Osteoblast (primary cell): ENCODE measurements at regions not wholly inside any gene's neighbourhood (a gene's known extent, or its start where the extent isn't known, plus 50 kb on each side); places are given as distances from the start of the nearest gene placed in this dataset.

Source experiments
- DNase-seq: peaks from one replicate; pipeline ENCODE4 v3.0.0; 2011; ENCODE audit warnings: low spot score, mixed read lengths; ENCODE audit not compliant: insufficient read length; ENCODE audit errors: missing footprints
- H2AFZ ChIP-seq: 2 replicates; pipeline ENCODE4 v1.6.0; 2011; ENCODE audit warnings: mild to moderate bottlenecking, low read length
- H3K27ac ChIP-seq: 2 replicates; pipeline ENCODE4 v1.5.1; 2011; ENCODE audit warnings: mild to moderate bottlenecking, low read depth, low read length, moderate library complexity
- H3K27me3 ChIP-seq: 2 replicates; pipeline ENCODE4 v1.6.0; 2012; ENCODE audit warnings: mild to moderate bottlenecking, control low read depth, inconsistent platforms, low read length, moderate library complexity; ENCODE audit not compliant: insufficient read depth
- H3K36me3 ChIP-seq: 2 replicates; pipeline ENCODE4 v1.5.1; 2011; ENCODE audit warnings: mild to moderate bottlenecking, low read length, control low read depth, moderate library complexity; ENCODE audit not compliant: insufficient read depth
- H3K4me1 ChIP-seq: 2 replicates; pipeline ENCODE4 v1.5.1; 2011; ENCODE audit warnings: mild to moderate bottlenecking, low read length, control low read depth, moderate library complexity; ENCODE audit not compliant: insufficient read depth
- H3K4me2 ChIP-seq: 2 replicates; pipeline ENCODE4 v1.6.0; 2011; ENCODE audit warnings: mild to moderate bottlenecking, low read length; ENCODE audit not compliant: insufficient read depth
- H3K4me3 ChIP-seq: fragments of 200-600 bp; sonication (generic); 3 replicates; pipeline ENCODE4 v1.5.1; 2012; ENCODE audit warnings: mild to moderate bottlenecking, low read length, inconsistent platforms; ENCODE audit not compliant: insufficient read depth
- H3K79me2 ChIP-seq: 2 replicates; pipeline ENCODE4 v1.6.0; 2012; ENCODE audit warnings: mild to moderate bottlenecking, low read length, control low read depth, inconsistent platforms; ENCODE audit not compliant: insufficient read depth
- H3K9me3 ChIP-seq: 2 replicates; pipeline ENCODE4 v1.5.1; 2011; ENCODE audit warnings: low read depth, low read length, control low read depth
- H4K20me1 ChIP-seq: 2 replicates; pipeline ENCODE4 v1.6.0; 2012; ENCODE audit warnings: mild to moderate bottlenecking, low read length, control low read depth; ENCODE audit not compliant: insufficient read depth
- CTCF ChIP-seq: IDR thresholded peaks from 2 replicates; pipeline ENCODE4 v1.5.1; 2011; ENCODE audit warnings: mild to moderate bottlenecking, low read depth, low read length, moderate library complexity; ENCODE audit errors: extremely low read depth

- Histone ChIP-seq H3K27ac (no peak overlapping the region), H3K4me1 (no peaks in the 10 kb centered on the region), H2AFZ (no peak overlapping the region), H4K20me1 (no peaks in the 10 kb centered on the region), H3K4me2 (no peak overlapping the region), H3K36me3 (no peaks in the 10 kb centered on the region), H3K9me3 (no peaks in the 10 kb centered on the region), H3K4me3 (no peak overlapping the region), H3K27me3 (no peaks in the 10 kb centered on the region), H3K79me2 (no peaks in the 10 kb centered on the region)
- no peak for TF ChIP-seq CTCF
- no peak for DNase-seq
Measured at GRCh38 chr10:65779985-65780384, 1145.9 kb upstream of the LRRTM3 start.

GRCh38 chr10:65786279-65786678, 1139.6 kb upstream of the LRRTM3 start:
- Histone ChIP-seq H3K79me2 (no peaks in the 10 kb centered on the region), H3K4me2 (no peak overlapping the region), H3K36me3 (no peaks in the 10 kb centered on the region), H3K4me1 (no peaks in the 10 kb centered on the region), H4K20me1 (no peaks in the 10 kb centered on the region), H2AFZ (no peak overlapping the region), H3K4me3 (no peak overlapping the region), H3K27ac (no peak overlapping the region), H3K9me3 (no peaks in the 10 kb centered on the region), H3K27me3 (no peaks in the 10 kb centered on the region)
- TF ChIP-seq CTCF: no peak
- DNase-seq: no peak

GRCh38 chr10:65787571-65787970, 1138.3 kb upstream of the LRRTM3 start:
- Histone ChIP-seq H2AFZ (no peak overlapping the region), H3K36me3 (no peaks in the 10 kb centered on the region), H3K4me2 (no peak overlapping the region), H3K79me2 (no peaks in the 10 kb centered on the region), H3K27ac (no peak overlapping the region), H3K27me3 (no peaks in the 10 kb centered on the region), H3K9me3 (no peaks in the 10 kb centered on the region), H3K4me1 (no peaks in the 10 kb centered on the region), H3K4me3 (no peak overlapping the region), H4K20me1 (no peaks in the 10 kb centered on the region)
- DNase-seq: no peak
- no peak for TF ChIP-seq CTCF

DNA sequence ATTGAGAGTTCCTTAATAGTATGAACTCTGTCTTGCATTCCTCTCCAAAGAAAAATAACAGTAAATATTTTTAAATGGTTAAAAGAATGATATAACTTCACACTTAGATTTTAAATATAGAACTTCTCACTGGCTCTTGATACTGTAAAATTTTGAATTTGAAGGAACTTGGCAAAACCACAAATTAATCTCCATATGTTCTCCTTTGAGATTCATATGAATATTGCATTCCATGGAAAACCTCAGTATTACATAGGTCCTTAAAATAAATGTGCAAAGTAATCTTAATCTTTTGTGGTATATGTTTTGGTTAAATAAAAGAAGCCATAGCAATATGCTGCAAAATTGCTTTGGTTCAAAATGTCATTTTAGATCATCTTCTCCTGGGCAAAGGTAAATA, 1137.6 kb upstream of the LRRTM3 start:
- H3K4me3 ChIP-seq: no peak overlapping the region
- H3K36me3 ChIP-seq: no peaks in the 10 kb centered on the region
- DNase-seq: no peak
- H2AFZ ChIP-seq: no peak overlapping the region
- no peak overlapping the region for H3K27ac ChIP-seq
- no peaks in the 10 kb centered on the region for H4K20me1 ChIP-seq
- H3K4me2 ChIP-seq: no peak overlapping the region
- TF ChIP-seq CTCF: no peak
- no peaks in the 10 kb centered on the region for H3K79me2 ChIP-seq
- H3K4me1 ChIP-seq: no peaks in the 10 kb centered on the region
- no peaks in the 10 kb centered on the region for H3K27me3 ChIP-seq
- H3K9me3 ChIP-seq: no peaks in the 10 kb centered on the region
